Kidney tubule cell (primary cell): ENCODE measurements at regions not wholly inside any gene's neighbourhood (a gene's known extent, or its start where the extent isn't known, plus 50 kb on each side); places are given as distances from the start of the nearest gene placed in this dataset.

Experiments
- DNase-seq: peaks from one replicate; pipeline ENCODE4 v3.0.0-alpha.2; 2018; ENCODE audit warnings: low spot score

DNA sequence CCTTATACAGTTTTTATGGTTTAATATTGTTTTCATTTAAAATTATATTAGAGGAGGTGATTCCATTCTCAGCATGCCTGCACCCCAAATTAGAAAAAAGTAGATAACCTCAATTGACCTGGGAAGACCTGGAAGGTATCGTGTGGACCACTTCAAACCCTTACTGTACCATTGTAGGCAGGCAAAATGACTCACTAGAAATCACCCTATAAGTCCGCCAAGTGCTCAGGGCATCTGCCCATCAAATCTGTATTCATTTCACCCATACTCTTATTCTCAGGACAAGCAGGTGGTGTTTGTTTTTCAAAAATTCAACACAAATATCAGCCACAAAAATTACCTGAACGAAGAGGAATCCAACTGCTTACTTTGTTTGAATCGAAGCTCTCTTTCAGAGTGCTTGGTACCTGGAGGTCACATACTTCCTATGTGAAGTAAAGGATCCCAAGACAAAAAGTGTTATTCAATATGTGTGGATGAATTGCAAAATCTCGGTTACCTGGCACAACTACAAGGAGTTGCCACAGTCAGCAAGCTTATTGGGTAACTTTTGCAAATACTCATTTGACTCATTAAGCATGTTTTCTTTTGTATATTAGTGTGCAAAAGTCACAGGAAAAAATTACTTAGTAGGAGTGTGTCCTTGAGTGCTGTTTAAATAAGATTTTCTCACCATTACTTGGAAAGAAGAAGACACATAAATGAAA is 216.2 kb downstream of the ENC1 start:
- DNase-seq, result no peak

DNA sequence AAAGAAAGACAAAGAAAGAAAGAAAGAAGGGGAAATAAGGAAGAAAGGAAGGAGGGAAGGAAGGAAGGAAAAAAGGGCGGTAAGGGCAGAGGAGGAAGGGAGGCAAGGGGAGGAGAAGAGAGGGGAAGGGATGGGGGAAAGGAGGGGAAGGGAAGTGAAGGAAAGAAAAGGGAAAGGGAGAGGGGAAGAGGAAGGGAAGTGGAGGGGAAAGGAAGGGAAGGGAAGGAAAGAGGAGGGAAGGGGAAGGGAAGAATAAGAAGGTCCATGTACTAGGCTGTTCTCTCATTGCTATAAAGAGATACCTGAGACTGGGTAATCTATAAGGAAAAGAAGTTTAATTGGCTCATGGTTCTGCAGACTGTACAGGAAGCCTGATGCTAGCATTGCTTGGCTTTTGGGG is 217.1 kb downstream of the ENC1 start:
- DNase-seq, result no peak

DNA sequence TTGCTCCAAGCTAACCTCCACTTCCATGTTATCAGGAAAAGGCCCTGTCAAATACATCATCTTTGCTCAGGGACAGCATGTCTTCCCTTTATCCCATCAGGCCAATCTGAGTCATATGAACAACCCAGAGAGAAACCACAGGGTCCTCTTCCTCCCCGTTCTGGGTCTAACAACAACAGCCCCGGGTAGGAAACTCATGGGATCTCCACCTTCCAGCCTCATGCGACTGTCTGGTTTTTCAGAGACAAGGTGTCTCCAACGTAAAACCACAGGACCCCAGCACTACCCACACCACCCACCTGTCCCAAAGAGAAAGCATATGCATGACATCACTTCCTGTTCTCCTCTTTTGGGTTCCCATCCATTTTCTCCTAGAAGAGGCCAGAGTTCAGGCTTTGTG is 217.9 kb downstream of the ENC1 start:
- DNase-seq, result no peak

- no peak for DNase-seq
Observed at GRCh38 chr5:74422030-74422429, 218.5 kb downstream of the ENC1 start.

- DNase-seq, result no peak
Observed at GRCh38 chr5:74421377-74421776, 219.2 kb downstream of the ENC1 start.

DNA sequence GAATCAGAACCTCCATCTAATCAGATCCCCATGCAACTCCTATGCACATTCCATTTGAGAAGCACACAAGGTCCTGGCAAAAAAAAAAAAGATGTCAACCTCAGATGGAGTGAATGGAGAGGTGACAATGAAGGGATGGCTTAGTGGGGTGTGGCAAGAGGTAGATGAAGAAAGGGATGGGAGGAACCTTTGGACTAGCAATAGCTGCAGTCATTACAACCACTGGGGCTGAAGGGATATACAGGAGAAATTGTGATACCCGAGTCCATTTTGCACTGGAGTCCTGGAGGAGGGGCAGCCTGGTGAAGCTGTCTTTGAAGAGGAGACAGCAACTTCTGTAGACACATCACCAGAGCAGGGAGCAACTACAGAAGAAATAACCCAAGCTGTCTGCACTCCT is 219.6 kb downstream of the ENC1 start:
- DNase-seq, result no peak

DNA sequence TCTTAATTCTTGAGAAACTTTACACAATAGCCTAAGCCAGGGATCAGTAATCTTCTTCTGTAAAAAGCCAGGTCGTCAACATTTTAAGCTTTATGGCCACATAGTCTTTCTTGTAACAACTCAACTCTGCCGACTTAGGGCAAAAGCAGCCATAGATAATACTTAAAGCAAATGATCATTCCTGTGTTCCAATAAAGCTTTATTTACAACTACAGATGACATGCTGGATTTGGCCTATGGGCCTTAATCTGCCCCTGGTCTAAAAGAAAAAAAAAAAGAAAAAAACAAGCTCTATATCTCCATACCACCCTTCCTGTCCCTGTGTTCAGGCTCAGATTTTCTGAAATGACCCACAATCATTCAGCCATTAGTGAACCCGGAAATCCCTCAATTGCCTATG is 220.3 kb downstream of the ENC1 start:
- no peak for DNase-seq

DNA sequence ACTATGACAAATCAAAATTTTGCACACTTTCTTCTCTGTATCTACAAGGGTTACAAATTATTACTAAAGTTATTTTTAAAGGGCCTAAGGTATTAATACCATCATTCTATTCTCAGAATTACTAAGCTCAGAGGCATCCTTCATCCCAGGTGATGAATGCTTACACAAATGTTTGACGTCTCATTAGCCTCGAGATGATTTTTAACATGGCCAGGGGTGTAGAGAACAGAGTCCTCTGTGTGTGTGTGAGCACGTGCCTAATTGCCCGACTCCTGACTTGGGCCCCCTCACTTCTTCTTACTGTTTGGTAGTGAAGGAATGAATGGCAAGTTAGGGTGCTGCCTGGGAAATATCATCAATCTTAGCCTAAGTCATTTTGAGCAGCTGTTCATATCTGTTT is 221.1 kb downstream of the ENC1 start:
- DNase-seq, result no peak

- no peak for DNase-seq
Observed at GRCh38 chr5:74418709-74419108, 221.8 kb downstream of the ENC1 start.

- DNase-seq, result no peak
Observed at GRCh38 chr5:74418261-74418660, 222.3 kb downstream of the ENC1 start.

- DNase-seq, result no peak
Observed at GRCh38 chr5:74415695-74416102, 224.8 kb downstream of the ENC1 start.

GRCh38 chr5:74414228-74414627 is 226.3 kb downstream of the ENC1 start:
- no peak for DNase-seq

DNA sequence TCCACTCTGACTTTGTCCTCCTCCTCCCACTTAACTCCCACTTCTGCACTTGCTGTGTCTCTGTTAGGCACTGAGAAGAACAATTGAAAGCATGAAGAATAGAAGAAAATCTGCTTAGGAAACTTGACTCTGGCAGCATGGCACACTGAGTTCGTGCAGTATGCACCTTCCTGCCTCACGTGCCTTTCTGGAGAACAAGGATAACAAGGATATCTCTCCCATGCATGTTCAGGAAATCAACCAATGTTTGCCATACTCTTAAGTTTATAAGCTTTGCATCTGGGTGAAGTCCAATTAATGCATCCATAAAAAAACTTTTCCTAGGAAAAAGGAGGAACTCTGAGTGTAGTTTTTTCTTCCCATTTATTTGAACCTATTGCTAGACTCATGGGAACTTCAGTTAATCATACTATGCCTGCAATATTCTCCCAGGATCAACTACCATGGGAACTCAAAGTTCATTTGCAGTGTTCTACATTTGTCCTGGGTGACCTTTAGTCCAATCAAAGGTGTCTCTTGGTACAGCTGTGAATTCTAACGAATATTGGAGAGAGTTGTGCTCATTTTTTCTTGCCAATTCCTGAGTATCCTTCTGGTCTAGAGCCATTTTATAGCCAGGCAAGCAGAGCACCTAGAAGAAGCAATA is 227.0 kb downstream of the ENC1 start:
- no peak for DNase-seq

GRCh38 chr5:74412066-74412465 is 228.5 kb downstream of the ENC1 start:
- no peak for DNase-seq

GRCh38 chr5:74409712-74410111 is 230.8 kb downstream of the ENC1 start:
- DNase-seq, result no peak

GRCh38 chr5:74409166-74409706 is 231.3 kb downstream of the ENC1 start:
- DNase-seq, result no peak

- no peak for DNase-seq
Observed at GRCh38 chr5:74408150-74409043, 232.1 kb downstream of the ENC1 start.

DNA sequence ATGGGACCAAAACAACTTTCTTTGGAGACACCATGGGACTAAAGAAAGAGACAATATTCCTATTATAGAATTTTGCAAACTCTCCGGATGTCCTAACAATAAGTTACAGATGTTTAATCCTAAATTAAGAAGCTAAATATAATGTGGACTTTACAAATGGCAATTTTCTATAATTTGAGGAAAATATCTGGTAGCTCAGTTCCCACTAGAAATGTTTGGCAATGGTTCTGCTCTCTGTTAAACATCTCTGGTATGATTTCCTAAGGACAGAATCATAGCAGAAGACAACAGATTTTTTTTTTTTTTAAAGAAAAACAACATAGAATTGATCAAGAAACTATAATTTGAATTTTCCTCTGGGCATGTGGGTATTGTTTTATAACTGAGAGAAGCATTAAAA is 232.8 kb downstream of the ENC1 start:
- no peak for DNase-seq

- no peak for DNase-seq
Observed at GRCh38 chr5:74406844-74407243, 233.7 kb downstream of the ENC1 start.

DNA sequence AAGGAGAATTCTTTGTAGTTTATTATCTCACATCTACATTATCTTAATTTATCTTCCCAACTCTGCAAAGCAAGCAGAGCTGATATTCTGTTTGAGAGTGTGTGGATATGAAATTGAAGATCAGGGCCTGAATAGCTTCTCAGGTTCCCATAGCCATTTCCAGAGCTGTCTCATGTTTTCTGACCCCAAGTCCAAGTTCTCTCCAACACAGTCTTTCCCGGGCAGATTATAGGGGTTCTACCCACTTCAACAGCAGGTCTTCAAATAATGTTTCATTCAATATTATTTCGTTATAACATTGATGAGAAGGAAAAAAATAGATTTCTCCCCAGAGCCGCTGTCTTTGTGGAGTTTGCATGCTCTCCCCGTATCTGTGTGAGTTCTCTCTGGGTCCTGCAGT is 234.9 kb downstream of the ENC1 start:
- DNase-seq, result no peak

DNA sequence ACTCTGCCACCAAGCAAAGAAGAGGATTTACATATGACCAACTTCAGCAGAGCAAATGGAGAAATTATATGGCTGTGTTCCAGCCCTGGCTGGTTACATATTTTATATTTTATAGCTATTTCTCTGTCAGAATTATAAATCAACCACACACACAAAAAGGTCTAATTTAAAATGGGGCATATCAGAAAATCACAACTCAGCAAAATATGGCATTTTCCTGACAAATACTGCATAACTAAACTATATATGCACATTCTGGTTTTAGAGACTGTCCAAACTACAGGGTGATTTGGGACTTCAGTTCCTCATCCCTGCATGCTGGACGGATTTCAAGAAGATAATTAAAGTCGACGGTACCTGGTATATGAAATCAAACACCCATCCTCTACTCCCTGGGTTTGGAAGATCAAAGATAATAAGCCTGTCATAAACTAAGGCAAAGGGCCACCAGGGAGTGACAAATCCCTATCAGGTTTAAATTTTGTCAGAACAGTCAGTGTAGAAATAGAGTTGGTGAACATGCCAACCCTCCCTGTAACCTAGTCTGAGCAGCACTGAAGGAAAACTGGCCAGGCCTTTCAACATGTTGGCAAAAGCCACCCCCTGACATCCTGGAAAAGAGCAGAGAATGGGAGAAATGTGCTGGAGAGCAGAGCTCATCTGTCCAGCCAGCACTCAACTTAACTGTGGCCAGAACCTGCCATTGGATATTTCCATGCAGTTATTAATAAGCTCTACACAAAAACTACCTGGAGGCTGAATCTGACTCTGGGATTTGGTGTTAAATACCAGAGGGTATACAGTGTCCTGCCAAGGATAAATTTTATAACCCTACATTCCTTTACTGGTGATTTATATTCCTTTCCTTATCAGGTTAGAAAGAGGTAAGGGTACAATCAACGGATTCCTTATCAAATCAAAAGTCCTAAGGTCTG is 235.7 kb downstream of the ENC1 start:
- no peak for DNase-seq

DNA sequence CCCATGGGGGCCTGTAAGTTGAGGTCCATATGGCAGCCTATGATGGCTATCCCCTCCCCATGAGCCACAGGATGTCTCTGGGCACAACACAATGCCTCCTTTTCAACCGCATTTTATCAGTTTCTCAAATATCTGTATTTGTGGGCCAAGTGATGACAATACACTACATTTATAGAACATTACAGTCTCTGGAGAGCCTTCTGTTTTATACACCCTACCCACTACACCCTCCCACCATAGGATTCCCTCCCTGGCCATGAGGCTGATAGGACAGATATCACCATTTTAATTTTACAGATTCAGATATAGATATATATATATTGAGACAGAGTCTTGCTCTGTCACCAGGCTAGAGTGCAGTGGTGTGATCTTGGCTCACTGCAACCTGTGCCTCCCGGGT is 236.8 kb downstream of the ENC1 start:
- no peak for DNase-seq
